GM21825 (cell line): ENCODE measurements at regions not wholly inside any gene's neighbourhood (a gene's known extent, or its start where the extent isn't known, plus 50 kb on each side); places are given as distances from the start of the nearest gene placed in this dataset.
"Not testable (repeated sequence)": the region's sequence is repeated elsewhere in the genome, so short reads cannot be mapped to it uniquely, and the experiment has no call there.

ENCODE experiments used
- ATAC-seq: cut with Tn5 transposase; IDR thresholded peaks from one replicate; pipeline ENCODE4 v1.9.1; 2021; ENCODE audit warnings: mild to moderate bottlenecking, moderate library complexity; ENCODE audit not compliant: unreplicated experiment

- no peak for ATAC-seq
Measured at GRCh38 chr4:188370777-188371176, 231.5 kb downstream of the TRIML1 start.

- ATAC-seq, result no peak
Measured at GRCh38 chr4:188372058-188372457, 232.8 kb downstream of the TRIML1 start.

GRCh38 chr4:188372829-188373228 is 233.6 kb downstream of the TRIML1 start:
- no peak for ATAC-seq

- ATAC-seq, result no peak
Measured at GRCh38 chr4:188374871-188375270, 235.6 kb downstream of the TRIML1 start.

- no peak for ATAC-seq
Measured at GRCh38 chr4:188377816-188378215, 238.6 kb downstream of the TRIML1 start.

GRCh38 chr4:188383180-188383579 is 243.9 kb downstream of the TRIML1 start:
- no peak for ATAC-seq

GRCh38 chr4:188387179-188387791 is 248.0 kb downstream of the TRIML1 start:
- no peak for ATAC-seq

- ATAC-seq, result not testable (repeated sequence)
Measured at GRCh38 chr4:188391349-188391748, 252.1 kb downstream of the TRIML1 start.

- no peak for ATAC-seq
Measured at GRCh38 chr4:188396037-188396436, 256.8 kb downstream of the TRIML1 start.

GRCh38 chr4:188399834-188400233 is 260.6 kb downstream of the TRIML1 start:
- ATAC-seq, result no peak

- ATAC-seq, result no peak
Measured at GRCh38 chr4:188400451-188400850, 261.2 kb downstream of the TRIML1 start.

GRCh38 chr4:188403272-188403671 is 264.0 kb downstream of the TRIML1 start:
- ATAC-seq, result no peak

- not testable (repeated sequence) for ATAC-seq
Measured at GRCh38 chr4:188405071-188405835, 266.0 kb downstream of the TRIML1 start.

- ATAC-seq, result no peak
Measured at GRCh38 chr4:188408244-188409030, 269.2 kb downstream of the TRIML1 start.

- no peak for ATAC-seq
Measured at GRCh38 chr4:188409851-188410250, 270.6 kb downstream of the TRIML1 start.

- no peak for ATAC-seq
Measured at GRCh38 chr4:188411805-188412204, 272.6 kb downstream of the TRIML1 start.

GRCh38 chr4:188412499-188412898 is 273.3 kb downstream of the TRIML1 start:
- ATAC-seq, result no peak

- no peak for ATAC-seq
Measured at GRCh38 chr4:188414441-188414840, 275.2 kb downstream of the TRIML1 start.

GRCh38 chr4:188417181-188417580 is 277.9 kb downstream of the TRIML1 start:
- ATAC-seq, result no peak

GRCh38 chr4:188423039-188423438 is 283.8 kb downstream of the TRIML1 start:
- no peak for ATAC-seq

- ATAC-seq, result no peak
Measured at GRCh38 chr4:188428935-188429334, 289.7 kb downstream of the TRIML1 start.

- ATAC-seq, result no peak
Measured at GRCh38 chr4:188429965-188430364, 290.7 kb downstream of the TRIML1 start.
